ENCODE measurements at regions not wholly inside any gene's neighbourhood (a gene's known extent, or its start where the extent isn't known, plus 50 kb on each side); places are given as distances from the start of the nearest gene placed in this dataset.

DNA sequence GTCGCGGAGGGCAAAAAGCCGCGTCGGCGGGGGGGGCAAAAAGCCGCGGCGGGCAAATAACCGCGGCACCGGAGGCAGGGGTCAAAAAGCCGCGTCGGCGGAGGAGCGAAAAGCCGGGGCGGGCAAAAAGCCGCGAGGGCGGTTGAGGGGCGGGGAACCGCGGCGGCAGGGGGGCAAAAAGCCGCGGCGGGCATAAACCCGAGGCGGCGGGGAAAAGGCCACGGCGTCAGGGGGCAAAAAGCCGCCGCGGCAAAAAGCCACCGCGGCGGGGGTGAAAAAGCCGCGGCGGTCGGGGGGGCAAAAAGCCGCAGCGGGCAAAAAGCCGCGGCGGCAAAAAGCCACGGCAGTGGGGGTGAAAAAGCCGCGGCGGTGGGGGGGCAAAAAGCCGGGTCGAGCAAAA lies 598.0 kb upstream of the TEKT4 start:
- TF ChIP-seq CTCF (conservative IDR thresholded peaks at IDR 0.05; ENCODE audit: low read depth, low read length): no peak
- TF ChIP-seq EZH2 (IDR thresholded peaks at IDR 0.05; ENCODE audit: low read length, unreplicated experiment): no peak
